ENCODE measurements at regions not wholly inside any gene's neighbourhood (a gene's known extent, or its start where the extent isn't known, plus 50 kb on each side); places are given as distances from the start of the nearest gene placed in this dataset.
A peak's percentile ranks its signal among the peaks of the same experiment; 100 is the strongest.

GRCh38 chr1:110787328-110788071, 85.4 kb upstream of the CD53 start:
- H3K9me3 ChIP-seq (ENCODE audit: severe bottlenecking) = peaks cover 2% of the 10 kb centered on the region
- H3K27me3 ChIP-seq (ENCODE audit: insufficient read depth, low read depth, severe bottlenecking) = no peaks in the 10 kb centered on the region
- no peaks in the 10 kb centered on the region for H3K36me3 ChIP-seq
- H3K4me3 ChIP-seq (ENCODE audit: low read depth, low read length) = no peak overlapping the region
- H3K27ac ChIP-seq = no peak overlapping the region
- no peak for DNase-seq
- no peak for TF ChIP-seq CTCF (IDR thresholded peaks at IDR 0.05; ENCODE audit: low read depth, low read length)

- Histone ChIP-seq H3K27ac (no peak overlapping the region), H3K9me3 (ENCODE audit: severe bottlenecking) (peaks cover 2% of the 10 kb centered on the region), H3K4me3 (ENCODE audit: low read depth, low read length) (no peak overlapping the region), H3K36me3 (no peaks in the 10 kb centered on the region), H3K27me3 (ENCODE audit: insufficient read depth, low read depth, severe bottlenecking) (no peaks in the 10 kb centered on the region)
- no peak for DNase-seq
- TF ChIP-seq CTCF (IDR thresholded peaks at IDR 0.05; ENCODE audit: low read depth, low read length) = no peak
Observed at GRCh38 chr1:110786802-110787327, 86.1 kb upstream of the CD53 start.

GRCh38 chr1:110785612-110786011, 87.3 kb upstream of the CD53 start:
- Histone ChIP-seq H3K4me3 (ENCODE audit: low read depth, low read length) (no peak overlapping the region), H3K27me3 (ENCODE audit: insufficient read depth, low read depth, severe bottlenecking) (no peaks in the 10 kb centered on the region), H3K27ac (no peak overlapping the region), H3K36me3 (no peaks in the 10 kb centered on the region), H3K9me3 (ENCODE audit: severe bottlenecking) (peaks cover 2% of the 10 kb centered on the region)
- TF ChIP-seq CTCF (IDR thresholded peaks at IDR 0.05; ENCODE audit: low read depth, low read length) = no peak
- DNase-seq = no peak

- no peak for DNase-seq
- no peak overlapping the region for H3K27ac ChIP-seq
- no peaks in the 10 kb centered on the region for H3K36me3 ChIP-seq
- peaks cover 2% of the 10 kb centered on the region for H3K9me3 ChIP-seq (ENCODE audit: severe bottlenecking)
- no peaks in the 10 kb centered on the region for H3K27me3 ChIP-seq (ENCODE audit: insufficient read depth, low read depth, severe bottlenecking)
- no peak overlapping the region for H3K4me3 ChIP-seq (ENCODE audit: low read depth, low read length)
- no peak for TF ChIP-seq CTCF (IDR thresholded peaks at IDR 0.05; ENCODE audit: low read depth, low read length)
Observed at GRCh38 chr1:110785055-110785454, 87.9 kb upstream of the CD53 start.

GRCh38 chr1:110783292-110783918, 89.5 kb upstream of the CD53 start:
- peaks cover under 1% of the 10 kb centered on the region for H3K9me3 ChIP-seq (ENCODE audit: severe bottlenecking)
- H3K27me3 ChIP-seq (ENCODE audit: insufficient read depth, low read depth, severe bottlenecking) = no peaks in the 10 kb centered on the region
- TF ChIP-seq CTCF (IDR thresholded peaks at IDR 0.05; ENCODE audit: low read depth, low read length) = peak; percentile 95
- H3K27ac ChIP-seq = no peak overlapping the region
- H3K36me3 ChIP-seq = no peaks in the 10 kb centered on the region
- DNase-seq = peak; percentile 40
- no peak overlapping the region for H3K4me3 ChIP-seq (ENCODE audit: low read depth, low read length)
